HG02981 (cell line): ENCODE measurements at regions not wholly inside any gene's neighbourhood (a gene's known extent, or its start where the extent isn't known, plus 50 kb on each side); places are given as distances from the start of the nearest gene placed in this dataset.
"Not testable (repeated sequence)": the region's sequence is repeated elsewhere in the genome, so short reads cannot be mapped to it uniquely, and the experiment has no call there.

ENCODE experiments used
- ATAC-seq: cut with Tn5 transposase; IDR thresholded peaks from one replicate; pipeline ENCODE4 v1.9.1; 2021; ENCODE audit warnings: mild to moderate bottlenecking, moderate library complexity; ENCODE audit not compliant: unreplicated experiment

- no peak for ATAC-seq
Observed at GRCh38 chr10:28354511-28354910, 51.6 kb upstream of the MPP7 start.

DNA sequence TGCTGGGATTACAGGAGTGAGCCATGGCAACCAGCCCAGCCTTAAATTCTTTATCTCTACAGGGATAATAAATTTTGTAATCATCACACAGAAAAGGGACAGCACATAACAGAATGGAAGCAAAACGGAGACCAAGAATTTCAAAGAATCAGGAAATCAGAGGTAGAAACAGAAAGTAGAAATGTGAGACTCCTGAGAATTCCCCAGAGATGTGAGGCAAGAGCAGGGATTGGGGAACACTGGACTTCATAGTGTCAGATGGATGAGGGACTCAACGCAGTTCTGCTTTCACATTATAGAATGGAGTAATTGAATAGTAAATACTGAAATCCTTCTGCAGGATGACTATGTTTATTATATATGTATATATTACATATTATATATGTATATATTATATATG lies 52.5 kb upstream of the MPP7 start:
- ATAC-seq, result no peak

GRCh38 chr10:28359334-28359733 lies 56.5 kb upstream of the MPP7 start:
- no peak for ATAC-seq

DNA sequence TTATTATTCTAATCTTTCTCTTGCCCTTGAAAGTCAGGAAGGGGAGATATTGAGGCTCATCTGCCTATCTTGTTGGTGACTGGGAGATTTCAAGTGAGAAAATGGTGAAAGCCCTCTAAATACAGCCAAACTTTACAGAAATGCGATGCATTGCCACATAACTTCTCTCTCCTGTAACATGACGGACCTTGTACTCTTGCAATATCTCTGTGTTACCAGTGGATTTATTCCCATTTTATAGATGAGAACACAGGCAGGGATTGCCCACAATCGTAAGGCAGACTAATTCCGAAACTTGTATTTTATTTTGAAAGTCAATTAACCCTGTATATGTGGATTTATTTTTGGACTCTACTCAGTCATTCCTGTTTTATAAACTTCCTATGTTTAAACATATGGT lies 57.3 kb upstream of the MPP7 start:
- no peak for ATAC-seq

DNA sequence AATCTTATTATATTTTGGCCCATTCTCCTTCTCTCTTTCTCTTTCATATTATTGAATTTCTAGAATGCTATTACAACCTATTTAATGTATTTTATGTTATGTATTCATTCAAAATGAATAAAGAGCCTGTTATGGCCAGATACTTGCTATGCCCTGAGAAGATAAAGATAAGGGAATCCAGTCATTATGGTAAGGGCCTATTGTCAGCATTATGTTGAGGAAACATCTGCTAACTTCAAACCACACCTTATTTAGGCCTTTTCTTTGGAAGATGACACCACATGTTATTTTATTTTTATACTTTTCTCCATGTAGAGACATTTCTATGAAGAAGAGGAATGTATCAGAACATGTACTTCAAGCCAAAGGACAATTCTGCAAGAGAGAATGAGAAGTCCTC lies 60.5 kb upstream of the MPP7 start:
- ATAC-seq, result no peak

GRCh38 chr10:28365840-28366239 lies 63.0 kb upstream of the MPP7 start:
- ATAC-seq, result no peak

GRCh38 chr10:28366994-28367393 lies 64.1 kb upstream of the MPP7 start:
- no peak for ATAC-seq

DNA sequence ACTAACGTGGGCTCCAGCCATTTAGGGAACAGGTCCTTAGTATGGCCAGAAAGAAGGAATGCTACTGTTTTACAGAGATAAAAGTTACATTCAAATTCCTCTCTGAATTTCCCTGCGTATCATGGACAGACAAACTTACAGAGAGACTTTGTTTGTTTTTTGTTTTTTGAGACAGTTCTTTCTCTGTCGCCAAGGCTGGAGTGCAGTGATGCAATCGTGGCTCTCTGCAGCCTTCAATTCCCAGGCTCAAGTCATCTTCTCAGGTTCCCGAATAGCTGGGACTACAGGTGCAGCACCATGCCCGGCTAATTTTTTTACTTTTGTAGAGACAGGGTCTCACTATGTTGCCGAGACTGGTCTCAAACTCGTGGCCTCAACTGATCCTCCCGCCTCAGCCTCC lies 64.5 kb upstream of the MPP7 start:
- no peak for ATAC-seq

DNA sequence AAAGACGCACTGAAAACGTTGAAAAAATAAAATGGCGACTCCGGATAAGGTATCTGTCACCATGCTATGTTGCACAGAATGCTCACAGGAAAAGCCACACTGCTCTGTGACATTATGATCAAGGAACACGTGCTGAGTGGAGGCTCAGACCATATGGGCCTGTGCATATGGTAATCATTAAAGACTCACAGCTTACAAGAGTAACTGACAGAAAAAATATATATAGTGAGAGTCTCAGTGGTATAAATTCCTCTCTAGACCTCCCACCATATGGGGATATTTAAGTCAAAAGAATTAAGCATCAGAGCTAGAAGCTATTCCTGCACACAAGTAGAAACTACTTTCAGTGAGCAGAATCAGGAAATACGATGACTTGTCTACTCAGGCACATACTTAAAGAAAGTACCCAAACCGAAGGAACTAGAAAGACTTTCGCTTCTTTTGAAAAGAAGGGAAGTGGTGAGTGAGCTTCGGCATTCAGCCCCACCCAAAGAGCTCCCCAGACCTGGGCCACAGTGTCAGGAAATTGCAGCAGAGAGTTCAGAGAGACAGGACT lies 65.1 kb upstream of the MPP7 start:
- ATAC-seq, result peak; percentile 96

- ATAC-seq, result no peak
Observed at GRCh38 chr10:28370107-28370835, 67.4 kb upstream of the MPP7 start.

GRCh38 chr10:28371638-28372037 lies 68.8 kb upstream of the MPP7 start:
- ATAC-seq, result not testable (repeated sequence)

- no peak for ATAC-seq
Observed at GRCh38 chr10:28374036-28374435, 71.2 kb upstream of the MPP7 start.

DNA sequence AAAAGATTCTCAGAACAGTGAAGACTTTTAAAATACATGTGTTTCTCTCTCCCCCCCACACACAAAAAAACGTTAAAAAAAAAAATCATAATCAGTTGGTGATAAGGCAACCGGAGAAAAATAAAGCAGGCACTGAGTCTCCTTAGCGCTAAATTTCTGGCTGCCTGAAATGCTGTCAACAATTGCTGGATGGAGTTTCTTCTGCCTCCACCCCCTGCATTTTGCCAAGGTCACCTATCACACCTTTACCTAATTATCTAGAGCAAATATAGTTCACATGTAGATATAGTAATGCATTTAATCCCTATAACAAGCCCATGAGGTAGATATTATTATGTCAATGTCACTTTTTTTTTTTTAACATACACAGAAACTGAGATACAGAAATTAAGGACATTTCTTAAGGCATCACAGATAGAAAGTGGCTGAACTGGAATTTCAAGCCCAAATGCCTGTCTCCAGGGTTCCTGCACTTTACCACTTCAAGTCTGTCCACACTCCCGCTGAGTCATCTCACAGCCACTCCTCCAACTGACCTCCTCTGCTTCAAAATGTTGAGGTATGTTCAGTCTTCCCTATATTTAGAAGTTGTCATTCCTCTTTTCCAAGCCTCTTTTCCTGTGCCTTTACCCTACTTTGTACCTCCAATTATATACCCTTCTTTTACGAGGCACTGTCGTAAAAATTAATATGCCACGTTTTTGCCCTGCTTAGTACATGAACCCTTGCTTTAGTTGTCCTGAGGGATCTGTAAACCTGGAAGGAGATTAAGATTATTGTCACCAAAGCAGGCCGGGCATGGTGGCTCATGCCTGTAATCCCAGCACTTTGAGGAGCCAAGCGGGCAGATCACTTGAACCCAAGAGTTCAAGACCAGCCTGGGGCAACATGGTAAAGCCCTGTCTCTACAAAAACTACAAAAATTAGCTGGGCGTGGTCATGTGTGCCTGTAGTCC lies 72.8 kb upstream of the MPP7 start:
- ATAC-seq, result no peak

DNA sequence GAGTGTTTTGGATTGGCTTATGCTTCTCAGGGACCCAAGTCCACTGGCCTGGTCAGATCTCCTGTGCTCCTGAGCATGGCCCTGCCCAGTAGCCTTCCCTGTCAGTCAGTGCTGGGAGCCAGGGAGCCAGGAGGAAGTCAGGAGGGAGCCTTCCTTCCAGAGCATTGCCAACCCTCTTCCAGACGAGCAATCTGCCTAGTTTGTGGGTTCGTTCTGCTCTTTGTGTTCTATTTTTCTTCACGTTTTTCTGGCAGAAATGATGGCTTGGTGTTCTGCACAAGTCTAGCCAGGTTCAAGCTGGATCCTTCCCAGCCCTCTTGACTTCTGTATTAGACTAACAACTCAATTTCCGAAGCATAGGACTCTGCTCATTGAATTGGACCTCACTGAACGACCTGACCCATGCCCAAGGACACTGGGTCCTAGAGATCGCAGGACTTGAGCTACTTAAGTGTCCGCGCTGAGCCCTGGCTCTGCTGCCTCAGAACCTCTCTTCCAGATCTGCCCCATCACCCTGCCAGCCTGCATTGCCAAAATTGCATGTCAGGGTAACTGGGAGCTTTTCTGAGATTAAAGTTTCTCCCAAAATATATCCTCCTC lies 76.2 kb upstream of the MPP7 start:
- ATAC-seq, result no peak

- ATAC-seq, result no peak
Observed at GRCh38 chr10:28381466-28381865, 78.6 kb upstream of the MPP7 start.

DNA sequence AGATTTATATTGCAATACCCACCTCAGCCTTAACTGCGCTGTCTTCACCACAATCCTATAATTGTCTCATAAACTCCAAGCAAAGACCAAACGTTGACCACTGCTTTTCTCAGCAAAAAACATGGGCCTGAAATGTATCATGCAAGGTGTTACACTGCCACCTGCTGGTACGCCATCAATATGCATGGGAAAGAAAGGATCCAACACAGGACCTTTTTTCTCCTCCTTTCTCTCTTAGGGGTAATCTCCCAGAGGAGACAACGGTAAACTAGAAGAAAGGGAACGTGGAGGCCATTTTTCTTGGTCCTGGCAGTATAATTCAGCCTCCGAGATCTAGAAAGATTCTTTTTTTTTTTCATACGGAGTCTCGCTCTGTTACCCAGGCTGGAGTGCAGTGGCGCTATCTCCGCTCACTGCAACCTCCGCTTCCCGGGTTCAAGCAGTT lies 79.1 kb upstream of the MPP7 start:
- ATAC-seq, result peak; percentile 95

DNA sequence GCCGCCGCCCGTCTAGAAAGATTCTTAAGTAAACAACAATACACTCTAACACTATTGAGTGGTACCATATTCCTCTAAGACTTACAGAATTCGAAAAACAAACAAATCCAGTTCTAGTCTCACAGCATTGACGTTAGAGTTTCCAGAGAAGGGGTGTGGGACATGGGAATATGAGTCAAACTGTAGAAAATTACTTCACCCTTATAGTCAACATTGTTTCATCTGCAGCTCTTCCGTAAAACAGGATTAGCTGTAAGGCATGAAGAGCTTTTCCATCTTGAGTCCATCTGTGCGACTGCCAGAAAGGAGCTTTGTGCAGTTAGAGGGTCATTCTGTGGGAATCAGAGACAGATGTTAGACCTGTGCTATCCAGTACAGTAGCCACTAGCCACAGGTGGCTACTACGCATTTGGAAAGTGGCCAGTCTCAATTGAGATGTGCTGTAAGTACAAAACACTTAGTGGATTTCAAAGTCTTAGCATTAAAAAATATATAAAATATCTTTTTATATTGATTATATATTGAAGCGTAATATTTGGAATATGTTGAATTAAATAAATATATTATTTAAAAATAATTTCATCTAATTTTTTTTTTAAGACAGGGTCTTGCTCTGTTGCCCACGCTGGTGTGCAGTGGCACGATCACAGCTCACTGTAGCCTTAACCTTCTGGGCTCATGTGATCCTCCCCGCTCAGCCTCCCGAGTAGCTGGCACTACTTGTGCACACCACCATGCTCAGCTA lies 79.8 kb upstream of the MPP7 start:
- ATAC-seq, result no peak

- ATAC-seq, result no peak
Observed at GRCh38 chr10:28384557-28384956, 81.7 kb upstream of the MPP7 start.

DNA sequence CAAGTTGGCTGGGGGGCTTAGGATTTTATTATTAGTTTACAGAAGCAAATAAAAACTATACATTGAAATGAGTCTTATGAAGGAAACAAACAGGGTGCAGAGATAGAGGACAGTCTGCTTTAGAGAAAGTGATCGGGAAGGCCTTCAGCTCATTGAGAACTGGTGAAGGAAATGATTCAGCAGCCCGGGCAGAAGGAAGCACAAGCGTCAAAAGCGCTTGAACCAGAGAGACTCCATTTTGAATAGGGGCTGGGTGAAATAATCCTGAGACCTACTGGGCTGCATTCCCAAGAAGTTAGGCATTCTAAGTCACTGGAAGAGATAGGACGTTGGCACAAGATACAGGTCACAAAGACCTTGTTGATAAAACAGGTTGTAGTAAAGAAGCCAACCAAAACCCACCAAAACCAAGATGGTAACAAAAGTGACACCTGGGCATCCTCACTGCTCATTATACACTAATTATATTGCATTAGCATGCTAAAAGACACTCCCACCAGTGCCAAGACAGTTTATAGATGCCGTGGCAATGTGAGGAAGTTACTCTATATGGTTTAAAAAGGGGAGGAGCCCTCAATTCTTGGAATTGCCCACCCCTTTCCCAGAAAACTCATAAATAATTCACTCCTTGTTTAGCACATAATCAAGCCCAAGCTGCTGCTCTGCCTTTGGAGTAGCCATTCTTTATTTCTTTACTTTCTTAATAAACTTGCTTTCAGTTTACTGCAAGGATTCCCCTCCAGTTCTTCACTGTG lies 83.1 kb upstream of the MPP7 start:
- ATAC-seq, result no peak

- ATAC-seq, result no peak
Observed at GRCh38 chr10:28386503-28386868, 83.6 kb upstream of the MPP7 start.
